Activated T-helper 1 cell treated with anti-CD3 and anti-CD28 coated beads, Interleukin-12 subunit alpha, Interleukin-12 subunit beta, Interleukin-2, Interleukin-4 antibody, amounts not matched to agents 30 ng/mL and 10 ng/mL and 1 ng/mL, durations not matched to agents 14 hours and 24 hours and 36 hours (primary cell): ENCODE measurements at regions not wholly inside any gene's neighbourhood (a gene's known extent, or its start where the extent isn't known, plus 50 kb on each side); places are given as distances from the start of the nearest gene placed in this dataset.
"Not testable (repeated sequence)": the region's sequence is repeated elsewhere in the genome, so short reads cannot be mapped to it uniquely, and the experiment has no call there.

ENCODE experiments used
- DNase-seq: peaks from one replicate; pipeline ENCODE4 v3.0.0; 2021; ENCODE audit warnings: low spot score
- H3K27ac Mint-ChIP-seq: one replicate; pipeline ENCODE4 v1.8.0; 2021; ENCODE audit warnings: mild to moderate bottlenecking, mixed read lengths
- H3K27me3 Mint-ChIP-seq: one replicate; pipeline ENCODE4 v1.8.0; 2022; ENCODE audit warnings: mild to moderate bottlenecking, moderate library complexity, mixed read lengths; ENCODE audit not compliant: insufficient read depth
- H3K36me3 Mint-ChIP-seq: one replicate; pipeline ENCODE4 v1.8.0; 2021; ENCODE audit warnings: low read depth, mixed read lengths
- H3K4me1 Mint-ChIP-seq: one replicate; pipeline ENCODE4 v1.8.0; 2021; ENCODE audit warnings: low read depth, mixed read lengths
- H3K4me3 Mint-ChIP-seq: one replicate; pipeline ENCODE4 v1.8.0; 2021; ENCODE audit warnings: mild to moderate bottlenecking, moderate library complexity, mixed read lengths
- H3K9me3 Mint-ChIP-seq: one replicate; pipeline ENCODE4 v1.8.0; 2021; ENCODE audit warnings: mixed read lengths
- intact Hi-C: fragments of 100-400 bp; cut with micrococcal nuclease; formaldehyde crosslinking; loops from one replicate; pipeline ENCODE4 v1.15.1; 2024

DNA sequence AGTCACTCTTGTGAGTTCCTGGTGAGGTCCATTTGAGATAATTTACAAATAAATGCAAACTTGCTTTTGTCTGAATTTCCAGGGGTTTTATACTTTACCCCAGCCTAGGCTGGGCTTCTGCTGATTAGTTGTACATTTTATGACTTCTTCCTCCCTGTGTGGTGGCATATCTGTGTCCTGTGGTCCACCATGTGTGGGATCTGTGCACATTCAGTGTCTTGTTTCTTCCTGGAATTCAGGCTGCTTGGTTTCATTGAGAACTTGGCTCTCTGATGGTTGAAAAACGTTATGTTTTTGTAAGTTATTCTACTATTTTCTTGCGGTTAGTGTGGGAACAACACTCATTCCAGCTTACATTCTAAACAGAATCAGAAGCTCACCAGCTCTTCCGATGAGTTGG lies 523.4 kb upstream of the PFKP start:
- no peaks in the 10 kb centered on the region for H3K9me3 Mint-ChIP-seq
- no peak overlapping the region for H3K4me3 Mint-ChIP-seq
- intact Hi-C loops, result no loop called here
- DNase-seq, result no peak
- H3K36me3 Mint-ChIP-seq, result no peaks in the 10 kb centered on the region
- no peaks in the 10 kb centered on the region for H3K4me1 Mint-ChIP-seq
- H3K27ac Mint-ChIP-seq, result no peak overlapping the region
- no peaks in the 10 kb centered on the region for H3K27me3 Mint-ChIP-seq

GRCh38 chr10:2543142-2543886 lies 524.0 kb upstream of the PFKP start:
- Mint-ChIP-seq H3K4me1 (no peaks in the 10 kb centered on the region), H3K4me3 (no peak overlapping the region), H3K27ac (no peak overlapping the region), H3K36me3 (no peaks in the 10 kb centered on the region), H3K9me3 (no peaks in the 10 kb centered on the region), H3K27me3 (no peaks in the 10 kb centered on the region)
- intact Hi-C loops, result no loop called here
- no peak for DNase-seq

DNA sequence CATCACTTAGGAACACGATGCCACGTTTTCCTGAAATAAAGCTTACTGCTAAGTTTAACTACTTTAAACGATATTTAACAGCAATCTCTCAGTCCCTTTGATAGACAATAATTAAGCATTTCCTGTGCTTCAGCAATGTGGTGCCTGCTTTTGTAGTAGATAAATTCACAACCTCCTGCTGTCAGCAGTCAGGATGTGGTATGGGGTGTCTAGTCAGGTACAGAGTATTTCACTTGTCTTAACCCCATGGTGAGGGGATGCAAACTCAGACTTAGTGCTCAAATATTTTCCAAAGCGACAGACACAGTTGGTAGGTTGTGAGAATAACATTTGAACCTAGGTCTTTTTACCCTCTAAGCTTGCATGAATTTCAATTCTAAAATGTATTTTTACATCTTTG lies 526.2 kb upstream of the PFKP start:
- H3K27ac Mint-ChIP-seq, result no peak overlapping the region
- no peaks in the 10 kb centered on the region for H3K36me3 Mint-ChIP-seq
- no peaks in the 10 kb centered on the region for H3K27me3 Mint-ChIP-seq
- DNase-seq, result no peak
- no peak overlapping the region for H3K4me3 Mint-ChIP-seq
- H3K4me1 Mint-ChIP-seq, result no peaks in the 10 kb centered on the region
- intact Hi-C loops, result no loop called here
- H3K9me3 Mint-ChIP-seq, result no peaks in the 10 kb centered on the region

DNA sequence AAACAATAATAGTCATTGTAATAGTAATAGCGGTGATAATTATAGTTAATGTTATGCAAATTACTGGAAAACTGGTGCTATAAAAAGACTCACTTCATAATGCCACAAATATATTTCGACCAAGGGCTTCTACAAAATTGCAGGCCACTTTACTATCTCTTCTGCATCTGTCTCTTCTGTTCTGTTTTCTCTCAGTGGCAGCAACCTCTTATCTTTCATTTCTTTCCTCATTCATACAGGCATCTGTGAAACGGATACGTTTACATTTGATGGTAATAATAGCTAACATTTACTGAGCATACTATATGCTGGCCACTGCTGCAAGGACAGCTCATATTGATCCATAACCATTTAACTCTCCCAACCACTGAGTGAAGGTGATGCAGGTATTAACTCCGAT lies 537.4 kb upstream of the PFKP start:
- H3K4me1 Mint-ChIP-seq, result no peaks in the 10 kb centered on the region
- no peak overlapping the region for H3K4me3 Mint-ChIP-seq
- no peak overlapping the region for H3K27ac Mint-ChIP-seq
- no peaks in the 10 kb centered on the region for H3K36me3 Mint-ChIP-seq
- no peaks in the 10 kb centered on the region for H3K9me3 Mint-ChIP-seq
- no peaks in the 10 kb centered on the region for H3K27me3 Mint-ChIP-seq
- intact Hi-C loops, result no loop called here
- no peak for DNase-seq

- H3K27ac Mint-ChIP-seq, result no peak overlapping the region
- no peaks in the 10 kb centered on the region for H3K4me1 Mint-ChIP-seq
- DNase-seq, result no peak
- peaks cover 12% of the 10 kb centered on the region for H3K9me3 Mint-ChIP-seq
- H3K27me3 Mint-ChIP-seq, result no peaks in the 10 kb centered on the region
- H3K4me3 Mint-ChIP-seq, result no peak overlapping the region
- intact Hi-C loops, result no loop called here
- H3K36me3 Mint-ChIP-seq, result no peaks in the 10 kb centered on the region
Measured at GRCh38 chr10:2525781-2526180, 541.6 kb upstream of the PFKP start.

DNA sequence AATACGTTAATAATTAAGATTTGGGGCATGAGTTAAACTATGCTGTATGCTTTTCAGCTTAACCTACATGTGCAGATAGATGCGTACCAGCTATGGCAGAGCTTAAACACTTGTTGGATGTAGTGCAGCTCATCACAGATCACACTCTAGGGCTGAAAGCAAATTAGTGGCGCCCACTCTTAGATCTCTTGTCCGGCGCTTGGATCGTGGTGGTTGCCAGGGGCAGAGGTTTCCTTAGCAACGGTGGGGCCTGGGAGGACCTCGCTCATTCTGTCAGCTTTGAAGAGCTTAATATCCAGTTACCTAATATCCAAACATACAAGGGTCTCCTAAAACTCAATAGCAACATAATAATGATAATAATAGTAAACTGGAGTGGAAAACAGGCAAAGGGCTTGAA lies 548.2 kb upstream of the PFKP start:
- no peak overlapping the region for H3K4me3 Mint-ChIP-seq
- no peak for DNase-seq
- intact Hi-C loops, result no loop called here
- H3K27me3 Mint-ChIP-seq, result no peaks in the 10 kb centered on the region
- H3K27ac Mint-ChIP-seq, result no peak overlapping the region
- H3K36me3 Mint-ChIP-seq, result no peaks in the 10 kb centered on the region
- peaks cover 12% of the 10 kb centered on the region for H3K9me3 Mint-ChIP-seq
- H3K4me1 Mint-ChIP-seq, result no peaks in the 10 kb centered on the region

DNA sequence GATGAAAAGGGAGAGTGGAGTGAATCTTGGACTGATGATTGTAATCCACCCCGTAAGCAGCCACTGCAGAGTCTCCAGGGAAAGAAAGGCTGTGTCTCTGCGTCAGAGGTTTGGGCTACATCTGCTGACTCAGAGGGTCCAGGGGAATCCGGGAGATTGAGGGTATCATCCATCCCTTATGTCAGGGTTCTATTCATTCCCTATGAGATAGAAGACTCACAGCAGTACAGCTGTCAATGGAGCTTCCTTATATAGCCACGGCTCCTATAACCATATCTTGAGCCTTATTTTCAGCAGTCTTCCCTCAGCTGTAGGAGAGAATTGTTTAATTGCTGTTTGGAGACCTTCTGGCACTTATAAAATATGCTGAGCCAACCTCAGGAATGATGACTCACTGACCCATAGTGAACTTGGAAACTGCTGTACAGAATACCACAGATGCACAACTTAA lies 558.2 kb upstream of the PFKP start:
- H3K9me3 Mint-ChIP-seq, result peaks cover 3% of the 10 kb centered on the region
- H3K4me1 Mint-ChIP-seq, result no peaks in the 10 kb centered on the region
- DNase-seq, result no peak
- H3K27ac Mint-ChIP-seq, result no peak overlapping the region
- H3K4me3 Mint-ChIP-seq, result no peak overlapping the region
- no peaks in the 10 kb centered on the region for H3K36me3 Mint-ChIP-seq
- peaks cover 3% of the 10 kb centered on the region for H3K27me3 Mint-ChIP-seq
- intact Hi-C loops, result no loop called here

DNA sequence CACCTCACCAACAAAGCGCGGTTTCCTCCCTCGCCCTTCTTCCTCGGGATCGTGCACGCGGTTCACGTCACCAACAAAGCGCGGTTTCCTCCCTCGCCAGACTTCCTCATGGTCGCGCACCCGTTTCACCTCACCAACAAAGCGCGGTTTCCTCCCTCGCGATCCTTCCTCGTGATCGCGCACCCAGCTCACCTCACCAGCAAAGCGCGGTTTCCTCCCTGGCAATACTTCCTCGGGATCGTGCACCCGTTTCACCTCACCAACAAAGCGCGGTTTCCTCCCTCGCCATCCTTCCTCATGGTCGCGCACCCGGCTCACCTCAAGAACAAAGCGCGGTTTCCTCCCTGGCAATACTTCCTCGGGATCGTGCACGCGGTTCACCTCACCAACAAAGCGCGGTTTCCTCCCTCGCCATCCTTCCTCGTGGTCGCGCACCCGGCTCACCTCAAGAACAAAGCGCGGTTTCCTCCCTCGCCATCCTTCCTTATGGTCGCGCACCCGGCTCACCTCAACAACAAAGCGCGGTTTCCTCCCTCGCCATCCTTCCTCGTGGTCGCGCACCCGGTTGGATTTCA lies 565.9 kb upstream of the PFKP start:
- DNase-seq, H3K27ac Mint-ChIP-seq, H3K4me1 Mint-ChIP-seq, H3K4me3 Mint-ChIP-seq, intact Hi-C loops, H3K27me3 Mint-ChIP-seq, H3K36me3 Mint-ChIP-seq: not testable (repeated sequence)
- peaks cover 15% of the 10 kb centered on the region for H3K9me3 Mint-ChIP-seq

DNA sequence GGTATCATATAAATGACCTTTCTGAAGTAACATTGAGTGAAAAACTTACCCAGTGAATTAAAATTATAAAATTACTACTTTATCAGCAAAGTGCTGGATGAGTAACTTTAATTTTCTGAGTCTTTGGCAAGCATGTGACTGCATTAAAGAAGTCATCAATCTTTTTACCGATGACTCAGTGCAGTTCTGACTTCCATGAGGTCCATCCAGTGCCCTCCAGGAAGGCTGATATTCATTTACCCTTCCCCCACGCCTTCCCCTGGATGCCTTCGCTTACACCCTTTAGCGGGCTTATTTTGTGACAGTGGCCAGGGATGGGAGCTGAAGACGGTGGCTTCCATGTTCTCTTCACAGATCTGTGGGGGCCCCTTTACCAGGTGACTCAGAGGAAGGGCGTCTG lies 572.9 kb upstream of the PFKP start:
- peaks cover 3% of the 10 kb centered on the region for H3K9me3 Mint-ChIP-seq
- no peaks in the 10 kb centered on the region for H3K36me3 Mint-ChIP-seq
- no peaks in the 10 kb centered on the region for H3K27me3 Mint-ChIP-seq
- no peak for DNase-seq
- H3K4me1 Mint-ChIP-seq, result no peaks in the 10 kb centered on the region
- intact Hi-C loops, result no loop called here
- no peak overlapping the region for H3K4me3 Mint-ChIP-seq
- H3K27ac Mint-ChIP-seq, result no peak overlapping the region

DNA sequence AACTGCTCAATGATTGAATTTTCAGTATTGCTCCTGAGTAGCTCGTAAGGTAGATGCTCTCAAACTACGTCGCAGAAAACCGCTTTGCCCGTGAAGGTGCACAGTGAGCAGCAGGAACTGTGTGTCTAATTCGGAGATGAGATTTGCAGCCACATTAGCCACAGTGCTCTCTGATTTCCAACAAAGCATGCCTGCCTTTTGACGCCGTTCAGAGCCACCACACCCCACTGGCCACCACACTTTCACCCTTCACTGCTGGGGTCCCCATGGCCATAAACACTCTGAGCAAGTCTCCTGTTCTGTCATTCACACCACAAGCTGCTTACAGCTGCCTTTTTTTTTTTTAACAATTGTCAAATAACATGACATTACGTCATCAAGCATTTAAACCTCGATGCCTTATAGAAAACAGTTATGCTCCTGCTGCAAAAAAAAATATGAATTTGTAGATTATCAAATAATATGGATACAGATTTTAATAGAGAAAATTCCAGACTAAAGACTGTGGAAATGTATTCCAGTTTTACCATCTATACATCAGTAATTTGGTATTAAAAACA lies 578.8 kb upstream of the PFKP start:
- Mint-ChIP-seq H3K27ac (no peak overlapping the region), H3K9me3 (no peaks in the 10 kb centered on the region), H3K4me3 (no peak overlapping the region), H3K27me3 (peaks cover 2% of the 10 kb centered on the region), H3K36me3 (no peaks in the 10 kb centered on the region), H3K4me1 (no peaks in the 10 kb centered on the region)
- intact Hi-C loops, result no loop called here
- no peak for DNase-seq

- Mint-ChIP-seq H3K27ac (no peak overlapping the region), H3K36me3 (no peaks in the 10 kb centered on the region), H3K27me3 (peaks cover 2% of the 10 kb centered on the region), H3K4me1 (no peaks in the 10 kb centered on the region), H3K4me3 (no peak overlapping the region), H3K9me3 (no peaks in the 10 kb centered on the region)
- intact Hi-C loops, result no loop called here
- no peak for DNase-seq
Measured at GRCh38 chr10:2487921-2488320, 579.4 kb upstream of the PFKP start.

DNA sequence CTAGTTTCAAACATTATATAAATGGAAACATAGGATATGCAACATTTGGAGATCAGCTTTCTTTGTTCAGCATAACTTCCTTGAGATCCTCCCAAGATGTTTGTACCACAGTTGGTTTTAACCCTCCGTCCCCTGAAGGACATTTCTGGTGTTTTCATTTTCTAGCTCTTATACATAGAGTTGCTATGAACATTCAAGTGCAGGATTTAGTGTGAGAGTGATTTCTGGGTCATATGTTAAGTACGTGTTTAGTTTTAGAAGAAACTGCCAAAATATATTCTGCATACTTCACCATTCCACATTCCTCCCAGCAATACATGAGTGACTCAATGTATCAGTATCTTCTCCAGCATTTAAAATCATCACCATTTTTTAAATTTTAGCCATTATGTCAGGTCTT lies 588.7 kb upstream of the PFKP start:
- no peaks in the 10 kb centered on the region for H3K27me3 Mint-ChIP-seq
- no peak for DNase-seq
- H3K4me1 Mint-ChIP-seq, result no peaks in the 10 kb centered on the region
- intact Hi-C loops, result no loop called here
- H3K9me3 Mint-ChIP-seq, result no peaks in the 10 kb centered on the region
- no peak overlapping the region for H3K27ac Mint-ChIP-seq
- no peaks in the 10 kb centered on the region for H3K36me3 Mint-ChIP-seq
- H3K4me3 Mint-ChIP-seq, result no peak overlapping the region

DNA sequence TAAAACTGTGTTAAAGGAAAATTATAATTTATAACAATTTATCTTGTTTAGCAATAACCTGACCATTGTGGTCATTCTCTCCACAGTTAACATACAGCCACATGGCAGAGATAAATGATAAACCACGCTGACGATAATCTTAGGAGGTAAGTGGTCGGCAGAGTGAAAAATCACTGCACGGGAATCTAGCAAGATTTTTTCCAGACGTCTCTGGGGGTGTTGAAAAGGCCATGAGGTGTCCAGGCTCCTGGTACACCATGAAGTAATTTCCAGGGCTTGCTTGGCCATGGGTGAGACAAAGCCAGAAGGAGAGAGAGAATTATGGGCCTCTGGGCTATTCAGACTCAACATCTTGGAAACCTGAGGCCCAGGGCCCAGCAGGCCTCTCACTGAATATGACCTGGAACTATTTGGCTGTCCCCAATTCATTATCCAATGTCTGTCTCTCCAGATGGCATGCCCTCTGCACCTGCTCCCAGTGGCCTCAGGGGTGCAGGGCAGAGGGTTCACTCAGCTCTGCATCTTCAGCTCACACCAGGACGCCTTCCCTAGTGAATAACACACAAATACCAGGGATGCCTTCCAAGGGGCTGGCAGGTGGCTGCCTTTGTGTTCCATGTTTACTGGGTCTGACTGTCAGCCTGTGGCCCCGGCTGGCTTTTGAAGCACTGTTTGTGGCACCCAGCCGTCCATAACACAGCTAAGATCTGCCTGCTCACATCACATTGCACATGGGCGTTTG lies 590.4 kb upstream of the PFKP start:
- Mint-ChIP-seq H3K36me3 (no peaks in the 10 kb centered on the region), H3K27me3 (no peaks in the 10 kb centered on the region), H3K4me3 (no peak overlapping the region), H3K27ac (no peak overlapping the region), H3K9me3 (no peaks in the 10 kb centered on the region), H3K4me1 (no peaks in the 10 kb centered on the region)
- intact Hi-C loops, result no loop called here
- DNase-seq, result no peak
